Naive thymus-derived CD4-positive, alpha-beta T cell (primary cell): ENCODE measurements at regions not wholly inside any gene's neighbourhood (a gene's known extent, or its start where the extent isn't known, plus 50 kb on each side); places are given as distances from the start of the nearest gene placed in this dataset.

Experiments used
- ATAC-seq: fragments of 150-1000 bp; cut with Tn5 transposase; 2 replicates; pipeline ENCODE4 v1.10.0; 2021; ENCODE audit warnings: mild to moderate bottlenecking, moderate library complexity
- CTCF ChIA-PET: fragments of 350-600 bp; sonication (Branson Sonifier 250); formaldehyde crosslinking; loops from one replicate; lab custom pipeline; 2021; ENCODE audit warnings: antibody characterized with exemption; lab: Charles Lee
- POLR2A ChIA-PET: fragments of 350-600 bp; sonication (Branson Sonifier 250); formaldehyde crosslinking; loops from one replicate; lab custom pipeline; 2021; ENCODE audit warnings: antibody characterized with exemption, inconsistent platforms; lab: Charles Lee
- DNase-seq, 9 donors: peaks; one replicate each; pipeline versions ENCODE4 v3.0.0 to v3.0.0-alpha.2; 2020 to 2022; ENCODE audit warnings: mixed read lengths in 1 of 9
- H3K27ac ChIP-seq: one replicate; pipeline ENCODE4 v1.7.0; 2013; ENCODE audit warnings: mild to moderate bottlenecking, low read depth, low read length, moderate library complexity
- H3K27me3 ChIP-seq, 2 donors: one replicate each; pipeline ENCODE4 v1.7.0; 2013; ENCODE audit warnings: low read length in 2 of 2, mild to moderate bottlenecking in 2 of 2, moderate library complexity in 2 of 2; ENCODE audit not compliant: control insufficient read depth in 2 of 2, insufficient read depth in 2 of 2
- H3K36me3 ChIP-seq, 3 experiments: 1 replicate in 2 of 3; 2 replicates in 1 of 3; pipeline ENCODE4 v1.7.0; 2013; ENCODE audit warnings: low read length in 3 of 3, mild to moderate bottlenecking in 3 of 3, moderate library complexity in 1 of 3; ENCODE audit not compliant: insufficient read depth in 3 of 3, control insufficient read depth in 2 of 3
- H3K4me1 ChIP-seq, 2 donors: one replicate each; pipeline ENCODE4 v1.7.0; 2013; ENCODE audit warnings: low read length in 2 of 2, mild to moderate bottlenecking in 2 of 2, moderate library complexity in 1 of 2; ENCODE audit not compliant: control insufficient read depth in 2 of 2, insufficient read depth in 2 of 2
- H3K4me3 ChIP-seq: 2 replicates; pipeline ENCODE4 v1.7.0; 2013; ENCODE audit warnings: mild to moderate bottlenecking, low read length
- H3K9me3 ChIP-seq, 3 experiments: 1 replicate in 2 of 3; 2 replicates in 1 of 3; pipeline ENCODE4 v1.7.0; 2013; ENCODE audit warnings: low read length in 3 of 3; ENCODE audit not compliant: control insufficient read depth in 2 of 3
- H3K27ac Mint-ChIP-seq, 9 donors: one replicate each; pipeline ENCODE4 v1.8.0; 2020 to 2022; ENCODE audit warnings: mixed read lengths in 9 of 9, mild to moderate bottlenecking in 8 of 9, moderate library complexity in 5 of 9, inconsistent platforms in 2 of 9
- H3K27me3 Mint-ChIP-seq, 5 donors: one replicate each; pipeline ENCODE4 v1.8.0; 2021 to 2022; ENCODE audit warnings: mixed read lengths in 5 of 5, mild to moderate bottlenecking in 1 of 5
- H3K36me3 Mint-ChIP-seq, 5 donors: one replicate each; pipeline ENCODE4 v1.8.0; 2020 to 2022; ENCODE audit warnings: mixed read lengths in 5 of 5, mild to moderate bottlenecking in 3 of 5, inconsistent platforms in 1 of 5
- H3K4me1 Mint-ChIP-seq, 7 donors: one replicate each; pipeline ENCODE4 v1.8.0; 2020 to 2022; ENCODE audit warnings: mixed read lengths in 7 of 7, mild to moderate bottlenecking in 3 of 7, inconsistent platforms in 1 of 7
- H3K4me3 Mint-ChIP-seq, 10 donors: one replicate each; pipeline ENCODE4 v1.8.0; 2020 to 2022; ENCODE audit warnings: mild to moderate bottlenecking in 10 of 10, mixed read lengths in 10 of 10, moderate library complexity in 6 of 10, inconsistent platforms in 2 of 10
- H3K9me3 Mint-ChIP-seq, 11 donors: one replicate each; pipeline ENCODE4 v1.8.0; 2020 to 2022; ENCODE audit warnings: mixed read lengths in 11 of 11, mild to moderate bottlenecking in 4 of 11, inconsistent platforms in 1 of 11, moderate library complexity in 1 of 11
- intact Hi-C, 2 donors: fragments of 100-400 bp; cut with micrococcal nuclease; formaldehyde crosslinking; loops; one replicate each; pipeline ENCODE4 v1.15.1; 2023

DNA sequence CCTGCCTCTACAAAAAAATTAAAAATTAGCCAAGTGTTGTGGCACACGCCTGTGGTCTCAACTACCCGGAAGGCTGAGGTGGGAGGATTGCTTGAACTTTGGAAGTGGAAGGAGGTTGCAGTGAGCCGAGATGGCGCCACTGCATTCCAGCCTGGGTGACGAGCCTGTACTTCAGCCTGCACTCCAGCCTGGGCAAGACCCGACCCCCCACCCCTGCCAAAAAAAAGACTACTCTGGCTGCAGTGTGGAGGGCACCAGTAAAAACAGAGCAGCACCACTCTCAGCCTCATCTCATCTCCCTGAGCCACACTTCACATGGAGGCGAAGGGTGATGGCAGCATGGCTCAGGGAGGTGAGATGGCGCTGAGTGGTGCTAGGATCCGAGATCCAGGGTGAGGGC lies 50.3 kb upstream of the THY1 start:
- Histone ChIP-seq H3K27me3 (no peaks in the 10 kb centered on the region), H3K36me3 (no peaks in the 10 kb centered on the region), H3K4me3 (no peak overlapping the region), H3K4me1 (no peaks in the 10 kb centered on the region), H3K27ac (no peak overlapping the region), H3K9me3 (peaks cover 0 to 2% (median 0%) of the 10 kb centered on the region in 3 experiments)
- H3K4me3 Mint-ChIP-seq: no peak overlapping the region
- no peak overlapping the region for H3K27ac Mint-ChIP-seq
- peaks cover 0 to 3% (median 0%) of the 10 kb centered on the region in 5 donors for H3K36me3 Mint-ChIP-seq
- peaks cover 0 to 4% (median 0%) of the 10 kb centered on the region in 11 donors for H3K9me3 Mint-ChIP-seq
- DNase-seq (no peak), ATAC-seq (no peak)
- peaks cover 0 to 1% (median 0%) of the 10 kb centered on the region in 7 donors for H3K4me1 Mint-ChIP-seq
- CTCF ChIA-PET: no interaction called here
- H3K27me3 Mint-ChIP-seq: peaks cover 2 to 45% (median 28%) of the 10 kb centered on the region in 5 donors
- POLR2A ChIA-PET: no interaction called here
- intact Hi-C loops: no loop called here

DNA sequence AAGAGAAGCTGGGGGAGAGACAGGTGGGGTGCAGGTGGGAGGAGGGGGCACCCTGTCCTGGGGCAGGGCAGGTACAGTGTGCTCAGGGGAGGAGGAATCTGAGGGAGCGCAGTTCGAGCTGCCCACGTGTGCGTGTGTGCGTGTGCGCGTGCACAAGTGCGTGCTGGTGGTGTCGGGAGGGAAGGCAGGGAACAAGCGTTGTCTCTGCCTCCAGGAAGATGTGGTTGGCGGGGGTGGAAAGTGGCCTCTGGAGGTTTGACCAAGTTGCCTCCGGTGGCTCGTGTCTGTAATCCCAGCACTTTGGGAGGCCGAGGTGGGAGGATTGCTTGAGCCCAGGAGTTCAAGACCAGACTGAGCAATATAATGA lies 49.9 kb upstream of the THY1 start:
- Histone ChIP-seq H3K9me3 (peaks cover 0 to 6% (median 0%) of the 10 kb centered on the region in 3 experiments), H3K36me3 (no peaks in the 10 kb centered on the region), H3K4me3 (no peak overlapping the region), H3K4me1 (no peaks in the 10 kb centered on the region), H3K27me3 (no peaks in the 10 kb centered on the region), H3K27ac (no peak overlapping the region)
- peaks cover 0 to 3% (median 0%) of the 10 kb centered on the region in 5 donors for H3K36me3 Mint-ChIP-seq
- no peak overlapping the region for H3K27ac Mint-ChIP-seq
- peaks cover 6 to 49% (median 28%) of the 10 kb centered on the region in 5 donors for H3K27me3 Mint-ChIP-seq
- ChIA-PET POLR2A (no interaction called here), CTCF (no interaction called here)
- peaks cover 0 to 1% (median 0%) of the 10 kb centered on the region in 7 donors for H3K4me1 Mint-ChIP-seq
- H3K4me3 Mint-ChIP-seq: no peak overlapping the region
- DNase-seq: no peak
- peaks cover 0 to 8% (median 3%) of the 10 kb centered on the region in 11 donors for H3K9me3 Mint-ChIP-seq
- intact Hi-C loops: no loop called here
- ATAC-seq: no peak
